Gastrocnemius medialis (tissue), 4 donors: ENCODE measurements at regions not wholly inside any gene's neighbourhood (a gene's known extent, or its start where the extent isn't known, plus 50 kb on each side); places are given as distances from the start of the nearest gene placed in this dataset.

ENCODE experiments used
- ATAC-seq, 2 donors: fragments of 150-250 bp; one replicate each; pipeline ENCODE4 v1.9.1; 2016
- DNase-seq, 2 donors: peaks; one replicate each; pipeline ENCODE4 v3.0.0-alpha.2; 2019
- H3K27ac ChIP-seq, 4 donors: fragments of 200-600 bp; sonication (generic); 1 replicate in 1 of 4; 2 replicates in 3 of 4; pipeline ENCODE4 v1.5.1; 2016 to 2018; ENCODE audit warnings: mild to moderate bottlenecking in 2 of 4, moderate library complexity in 1 of 4
- H3K27me3 ChIP-seq, 3 donors: fragments of 200-600 bp; sonication (generic) in 2 of 3; 1 replicate in 1 of 3; 2 replicates in 2 of 3; pipeline versions ENCODE4 v1.5.1 to v1.6.0; 2016 to 2019; ENCODE audit warnings: mild to moderate bottlenecking in 1 of 3, moderate library complexity in 1 of 3
- H3K36me3 ChIP-seq, 2 donors: fragments of 200-600 bp; sonication (generic) in 1 of 2; one replicate each; pipeline ENCODE4 v1.5.1; 2017 to 2018
- H3K4me1 ChIP-seq, 2 donors: fragments of 200-600 bp; sonication (generic) in 1 of 2; one replicate each; pipeline ENCODE4 v1.5.1; 2016 to 2017; ENCODE audit warnings: mild to moderate bottlenecking in 2 of 2
- H3K4me3 ChIP-seq, 4 donors: fragments of 200-600 bp; sonication (generic) in 3 of 4; 1 replicate in 1 of 4; 2 replicates in 3 of 4; pipeline ENCODE4 v1.5.1; 2016 to 2019; ENCODE audit warnings: mild to moderate bottlenecking in 2 of 4
- H3K9me3 ChIP-seq, 3 donors: fragments of 200-600 bp; sonication (generic) in 2 of 3; 1 replicate in 1 of 3; 2 replicates in 2 of 3; pipeline ENCODE4 v1.5.1; 2016 to 2019
- POLR2A ChIP-seq, 2 donors: fragments of 450-650 bp; IDR thresholded peaks; one replicate each; pipeline ENCODE4 v1.6.1; 2017; ENCODE audit warnings: antibody characterized with exemption in 2 of 2, mild to moderate bottlenecking in 2 of 2, moderate library complexity in 2 of 2
- in situ Hi-C, 4 donors: fragments of 200-750 bp; cut with MboI; loops; one replicate each; pipeline versions ENCODE4 v1.15.0 to v1.8.0; 2017; ENCODE audit warnings: low sequenced_read_pairs in 4 of 4
- intact Hi-C: fragments of 100-400 bp; cut with DNase I; formaldehyde crosslinking; loops from one replicate; pipeline ENCODE4 v1.15.1; 2023; ENCODE audit warnings: low total_unique reads
- TF ChIP-seq, protein P1 (sequence below), 5 experiments: fragments of 450-650 bp in 3 of 5; fragments of 200-600 bp in 2 of 5; sonication (generic) in 2 of 5; IDR thresholded peaks in 4 of 5; conservative IDR thresholded peaks in 1 of 5; 1 replicate in 4 of 5; 2 replicates in 1 of 5; pipeline ENCODE4 v1.5.1; 2016 to 2019; ENCODE audit warnings: antibody characterized with exemption in 5 of 5, mild to moderate bottlenecking in 3 of 5, moderate library complexity in 3 of 5

DNA sequence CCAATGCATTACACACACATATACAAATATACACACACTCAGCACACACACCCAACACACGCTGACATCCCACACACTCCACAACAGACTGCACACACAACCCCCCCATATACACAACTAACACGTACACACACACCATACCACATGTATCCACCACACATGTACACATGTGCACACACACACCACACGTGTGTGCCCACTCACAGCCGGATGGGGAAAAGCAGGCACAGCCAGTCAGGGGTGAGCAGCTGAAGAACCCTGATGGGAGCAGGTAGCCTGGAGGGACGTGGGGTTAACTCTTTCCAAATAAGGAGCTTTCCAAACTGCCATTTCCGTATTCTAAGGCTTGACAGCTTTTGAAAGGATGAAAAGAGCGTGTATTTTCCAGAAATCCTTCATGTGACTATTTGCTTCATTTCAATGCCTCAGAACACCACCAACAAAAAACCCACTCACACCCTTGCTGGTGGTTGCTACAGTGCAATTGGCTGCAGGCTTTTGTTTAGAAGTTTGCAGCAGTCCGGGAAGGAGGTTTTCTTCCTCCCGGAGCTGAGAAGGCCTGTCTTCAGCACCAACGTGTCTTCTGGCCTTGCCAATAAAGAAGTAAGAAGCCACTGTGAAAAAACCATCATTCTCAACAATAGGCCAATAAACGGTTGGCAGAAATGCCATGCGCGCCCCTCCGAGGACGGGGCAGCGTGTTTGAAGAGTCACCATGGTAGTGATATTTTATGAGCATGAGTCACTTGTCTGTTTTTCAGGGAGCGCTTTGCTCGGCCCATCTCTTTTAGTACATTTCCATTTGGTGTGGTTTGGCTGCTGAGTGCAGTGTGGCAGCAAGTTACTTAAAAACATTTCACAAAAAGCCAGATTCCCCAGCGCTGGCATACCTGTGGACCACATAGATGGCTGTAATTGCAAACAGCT, 131.3 kb upstream of the GMDS start:
- intact Hi-C loops = no loop called here
- no peak overlapping the region for H3K4me3 ChIP-seq

DNA sequence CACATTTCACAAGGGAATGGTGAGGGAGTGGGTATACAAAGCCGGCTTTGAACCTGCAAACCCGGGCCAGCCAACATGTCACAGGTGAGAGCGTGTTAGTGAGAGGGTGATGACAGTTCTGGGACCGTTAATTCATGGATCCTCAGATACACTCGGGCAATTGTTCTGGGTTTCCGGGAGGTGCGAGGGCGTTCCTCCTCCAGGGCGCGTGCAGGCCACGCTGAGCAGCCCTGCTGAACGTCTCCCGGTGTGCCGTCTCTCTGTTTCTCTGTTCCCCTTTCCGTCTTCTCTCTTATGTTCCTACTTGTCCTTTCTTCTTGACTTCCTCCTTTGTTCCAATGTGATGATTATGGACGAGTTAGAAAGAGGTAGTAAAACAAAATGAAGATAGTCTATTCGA, 130.0 kb upstream of the GMDS start:
- Histone ChIP-seq H3K36me3 (no peaks in the 10 kb centered on the region), H3K9me3 (no peaks in the 10 kb centered on the region), H3K27ac (no peak overlapping the region), H3K4me1 (no peaks in the 10 kb centered on the region), H3K4me3 (no peak overlapping the region), H3K27me3 (no peaks in the 10 kb centered on the region)
- DNase-seq (no peak), ATAC-seq (no peak)
- intact Hi-C loops = no loop called here
- TF ChIP-seq, protein P1, sequence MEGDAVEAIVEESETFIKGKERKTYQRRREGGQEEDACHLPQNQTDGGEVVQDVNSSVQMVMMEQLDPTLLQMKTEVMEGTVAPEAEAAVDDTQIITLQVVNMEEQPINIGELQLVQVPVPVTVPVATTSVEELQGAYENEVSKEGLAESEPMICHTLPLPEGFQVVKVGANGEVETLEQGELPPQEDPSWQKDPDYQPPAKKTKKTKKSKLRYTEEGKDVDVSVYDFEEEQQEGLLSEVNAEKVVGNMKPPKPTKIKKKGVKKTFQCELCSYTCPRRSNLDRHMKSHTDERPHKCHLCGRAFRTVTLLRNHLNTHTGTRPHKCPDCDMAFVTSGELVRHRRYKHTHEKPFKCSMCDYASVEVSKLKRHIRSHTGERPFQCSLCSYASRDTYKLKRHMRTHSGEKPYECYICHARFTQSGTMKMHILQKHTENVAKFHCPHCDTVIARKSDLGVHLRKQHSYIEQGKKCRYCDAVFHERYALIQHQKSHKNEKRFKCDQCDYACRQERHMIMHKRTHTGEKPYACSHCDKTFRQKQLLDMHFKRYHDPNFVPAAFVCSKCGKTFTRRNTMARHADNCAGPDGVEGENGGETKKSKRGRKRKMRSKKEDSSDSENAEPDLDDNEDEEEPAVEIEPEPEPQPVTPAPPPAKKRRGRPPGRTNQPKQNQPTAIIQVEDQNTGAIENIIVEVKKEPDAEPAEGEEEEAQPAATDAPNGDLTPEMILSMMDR (IDR thresholded peaks at IDR 0.05 in 4 of 5, conservative IDR thresholded peaks at IDR 0.05 in 1 of 5) = no peak
- TF ChIP-seq POLR2A (IDR thresholded peaks at IDR 0.05) = no peak
- in situ Hi-C loops = no loop called here

More for the DNA sequence above, 131.3 kb upstream of the GMDS start:
- no peaks in the 10 kb centered on the region for H3K36me3 ChIP-seq
- no peaks in the 10 kb centered on the region for H3K9me3 ChIP-seq
- H3K27ac ChIP-seq = no peak overlapping the region
- H3K4me1 ChIP-seq = no peaks in the 10 kb centered on the region
- no peak for DNase-seq
- TF ChIP-seq, protein P1 (IDR thresholded peaks at IDR 0.05 in 4 of 5, conservative IDR thresholded peaks at IDR 0.05 in 1 of 5) = no peak
- TF ChIP-seq POLR2A (IDR thresholded peaks at IDR 0.05) = no peak
- in situ Hi-C loops = no loop called here
- H3K27me3 ChIP-seq = no peaks in the 10 kb centered on the region
- no peak for ATAC-seq

DNA sequence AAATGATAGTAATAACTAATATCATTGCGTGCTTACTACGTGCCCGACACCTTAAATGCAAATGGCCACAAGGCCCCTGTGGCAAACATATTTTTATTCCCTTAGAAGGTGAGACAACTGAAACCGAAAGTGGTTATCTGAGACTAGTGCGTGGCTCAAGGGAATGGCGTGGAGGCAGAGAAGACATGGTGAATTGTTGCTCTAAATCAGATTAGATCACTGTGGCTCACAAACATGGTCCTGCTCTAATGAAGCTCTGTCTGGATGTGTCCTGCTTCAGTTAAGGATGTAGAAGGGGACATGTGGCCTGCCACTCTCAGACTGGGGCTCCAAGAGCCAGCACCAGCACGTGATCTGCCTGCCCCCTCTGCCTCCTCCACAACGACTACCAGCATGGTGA, 124.2 kb upstream of the GMDS start:
- Histone ChIP-seq H3K4me1 (no peaks in the 10 kb centered on the region), H3K9me3 (no peaks in the 10 kb centered on the region), H3K4me3 (no peak overlapping the region), H3K27ac (no peak overlapping the region), H3K36me3 (no peaks in the 10 kb centered on the region), H3K27me3 (no peaks in the 10 kb centered on the region)
- intact Hi-C loops (no loop called here), in situ Hi-C loops (no loop called here)
- DNase-seq (no peak), ATAC-seq (no peak)
- no peak for TF ChIP-seq POLR2A (IDR thresholded peaks at IDR 0.05)
- TF ChIP-seq, protein P1 (IDR thresholded peaks at IDR 0.05 in 4 of 5, conservative IDR thresholded peaks at IDR 0.05 in 1 of 5) = no peak

DNA sequence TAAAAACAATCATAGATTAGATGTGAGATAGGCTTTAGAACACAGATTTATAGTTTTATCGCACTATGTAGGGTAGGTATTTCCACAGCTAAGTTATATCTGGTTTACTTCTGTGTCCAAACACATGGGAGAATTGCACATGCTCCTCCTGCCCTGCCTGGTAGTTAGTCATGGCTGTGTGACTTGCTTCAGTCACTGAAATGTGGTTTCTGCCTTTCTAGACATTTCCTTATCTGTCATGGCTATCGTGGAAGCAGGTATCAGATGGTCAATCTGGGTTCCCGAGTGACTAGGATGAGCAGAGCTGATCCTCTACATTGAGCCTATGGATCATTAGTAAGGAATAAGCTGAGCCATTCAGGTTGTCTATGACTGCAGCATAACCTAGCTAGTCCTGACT, 117.8 kb upstream of the GMDS start:
- in situ Hi-C loops (no loop called here), intact Hi-C loops (no loop called here)
- Histone ChIP-seq H3K4me1 (no peaks in the 10 kb centered on the region), H3K36me3 (no peaks in the 10 kb centered on the region), H3K27me3 (no peaks in the 10 kb centered on the region), H3K27ac (no peak overlapping the region), H3K9me3 (no peaks in the 10 kb centered on the region), H3K4me3 (no peak overlapping the region)
- TF ChIP-seq, protein P1 (IDR thresholded peaks at IDR 0.05 in 4 of 5, conservative IDR thresholded peaks at IDR 0.05 in 1 of 5) = no peak
- TF ChIP-seq POLR2A (IDR thresholded peaks at IDR 0.05) = no peak
- ATAC-seq (no peak), DNase-seq (no peak)
